ENCODE measurements at regions not wholly inside any gene's neighbourhood (a gene's known extent, or its start where the extent isn't known, plus 50 kb on each side); places are given as distances from the start of the nearest gene placed in this dataset.

DNA sequence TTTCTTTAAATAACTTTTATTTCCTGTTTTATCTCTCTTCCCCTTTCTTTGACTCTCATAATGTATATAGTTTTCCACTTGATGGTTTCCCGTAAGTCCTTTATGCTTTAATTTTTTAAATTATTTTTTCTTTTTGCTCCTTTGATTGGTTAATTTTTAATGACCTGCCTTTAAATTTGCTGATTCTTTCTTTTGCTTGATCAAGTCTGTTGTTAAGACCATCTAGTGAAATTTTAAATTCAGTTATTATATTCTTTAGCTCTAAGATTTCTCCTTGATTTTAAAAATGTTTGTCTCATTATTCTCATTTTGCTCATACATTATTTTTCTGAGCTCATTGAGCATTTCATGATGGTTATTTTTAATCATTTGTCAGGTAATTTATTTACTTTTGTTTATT lies 718.6 kb downstream of the METTL15 start:
- Histone ChIP-seq H3K27ac (no peak overlapping the region), H3K27me3 (ENCODE audit: insufficient read depth, low read depth, severe bottlenecking) (no peaks in the 10 kb centered on the region), H3K4me3 (ENCODE audit: low read depth, low read length) (no peak overlapping the region), H3K36me3 (no peaks in the 10 kb centered on the region), H3K9me3 (ENCODE audit: severe bottlenecking) (no peaks in the 10 kb centered on the region)
- TF ChIP-seq, protein P1, sequence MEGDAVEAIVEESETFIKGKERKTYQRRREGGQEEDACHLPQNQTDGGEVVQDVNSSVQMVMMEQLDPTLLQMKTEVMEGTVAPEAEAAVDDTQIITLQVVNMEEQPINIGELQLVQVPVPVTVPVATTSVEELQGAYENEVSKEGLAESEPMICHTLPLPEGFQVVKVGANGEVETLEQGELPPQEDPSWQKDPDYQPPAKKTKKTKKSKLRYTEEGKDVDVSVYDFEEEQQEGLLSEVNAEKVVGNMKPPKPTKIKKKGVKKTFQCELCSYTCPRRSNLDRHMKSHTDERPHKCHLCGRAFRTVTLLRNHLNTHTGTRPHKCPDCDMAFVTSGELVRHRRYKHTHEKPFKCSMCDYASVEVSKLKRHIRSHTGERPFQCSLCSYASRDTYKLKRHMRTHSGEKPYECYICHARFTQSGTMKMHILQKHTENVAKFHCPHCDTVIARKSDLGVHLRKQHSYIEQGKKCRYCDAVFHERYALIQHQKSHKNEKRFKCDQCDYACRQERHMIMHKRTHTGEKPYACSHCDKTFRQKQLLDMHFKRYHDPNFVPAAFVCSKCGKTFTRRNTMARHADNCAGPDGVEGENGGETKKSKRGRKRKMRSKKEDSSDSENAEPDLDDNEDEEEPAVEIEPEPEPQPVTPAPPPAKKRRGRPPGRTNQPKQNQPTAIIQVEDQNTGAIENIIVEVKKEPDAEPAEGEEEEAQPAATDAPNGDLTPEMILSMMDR (IDR thresholded peaks at IDR 0.05; ENCODE audit: low read depth, low read length), result no peak
- no peak for DNase-seq

DNA sequence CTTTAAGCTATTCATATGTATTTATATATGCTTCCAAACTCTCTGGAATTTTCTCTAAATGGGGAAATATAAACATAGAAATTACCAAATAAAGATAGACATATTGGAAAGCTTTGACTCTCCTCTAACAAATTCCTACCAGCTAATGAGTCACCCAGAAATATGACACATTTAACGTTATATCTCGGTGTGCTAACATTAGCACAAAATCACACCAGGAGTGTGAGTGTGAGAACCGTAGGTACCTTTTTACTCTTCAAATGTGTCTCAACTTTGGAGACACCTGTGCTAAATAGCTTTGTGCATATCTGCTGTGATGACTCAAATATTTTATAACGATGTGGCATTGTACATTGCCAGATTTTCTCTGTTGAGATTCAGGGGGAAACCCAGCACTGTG lies 714.4 kb downstream of the METTL15 start:
- no peaks in the 10 kb centered on the region for H3K9me3 ChIP-seq (ENCODE audit: severe bottlenecking)
- H3K36me3 ChIP-seq, result no peaks in the 10 kb centered on the region
- H3K4me3 ChIP-seq (ENCODE audit: low read depth, low read length), result no peak overlapping the region
- TF ChIP-seq, protein P1 (IDR thresholded peaks at IDR 0.05; ENCODE audit: low read depth, low read length), result no peak
- H3K27ac ChIP-seq, result no peak overlapping the region
- H3K27me3 ChIP-seq (ENCODE audit: insufficient read depth, low read depth, severe bottlenecking), result no peaks in the 10 kb centered on the region
- no peak for DNase-seq

DNA sequence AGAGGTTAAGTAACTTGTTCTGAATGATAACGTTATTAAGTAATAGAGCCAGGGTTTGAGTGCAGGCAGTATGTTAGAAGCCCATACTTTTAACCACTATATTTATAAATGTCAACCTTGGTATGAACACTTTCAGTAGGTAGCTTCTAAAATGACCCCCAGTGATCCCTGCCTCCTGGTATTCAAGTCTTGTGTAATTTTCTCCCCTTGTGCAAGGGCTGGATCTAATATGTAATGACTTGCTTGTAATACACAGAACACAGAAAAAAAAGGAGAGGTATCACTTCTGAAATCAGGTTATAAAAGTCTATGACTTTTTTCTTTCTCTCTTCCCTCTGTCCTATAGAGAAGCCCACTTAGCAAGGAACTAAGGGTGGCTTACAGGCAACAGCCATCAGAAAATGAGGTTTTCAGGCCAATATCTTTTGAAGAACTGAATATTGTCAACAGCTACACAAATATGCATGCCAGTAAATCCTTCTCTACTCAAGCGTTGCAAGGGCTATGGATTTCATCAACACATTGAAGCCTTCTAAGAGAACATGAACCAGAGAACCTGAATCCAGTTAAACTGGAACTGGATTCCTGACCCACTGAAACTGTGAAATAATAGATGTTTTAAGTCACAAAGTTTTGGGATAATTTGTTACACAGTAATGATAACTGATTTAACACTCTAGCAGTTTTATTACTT lies 712.3 kb downstream of the METTL15 start:
- TF ChIP-seq, protein P1 (IDR thresholded peaks at IDR 0.05; ENCODE audit: low read depth, low read length), result no peak
- H3K36me3 ChIP-seq, result no peaks in the 10 kb centered on the region
- no peak overlapping the region for H3K4me3 ChIP-seq (ENCODE audit: low read depth, low read length)
- no peaks in the 10 kb centered on the region for H3K27me3 ChIP-seq (ENCODE audit: insufficient read depth, low read depth, severe bottlenecking)
- no peaks in the 10 kb centered on the region for H3K9me3 ChIP-seq (ENCODE audit: severe bottlenecking)
- DNase-seq, result no peak
- no peak overlapping the region for H3K27ac ChIP-seq

GRCh38 chr11:28819741-28820140 lies 711.6 kb downstream of the METTL15 start:
- no peak for DNase-seq
- H3K27ac ChIP-seq, result no peak overlapping the region
- no peaks in the 10 kb centered on the region for H3K27me3 ChIP-seq (ENCODE audit: insufficient read depth, low read depth, severe bottlenecking)
- TF ChIP-seq, protein P1 (IDR thresholded peaks at IDR 0.05; ENCODE audit: low read depth, low read length), result no peak
- no peaks in the 10 kb centered on the region for H3K9me3 ChIP-seq (ENCODE audit: severe bottlenecking)
- no peaks in the 10 kb centered on the region for H3K36me3 ChIP-seq
- H3K4me3 ChIP-seq (ENCODE audit: low read depth, low read length), result no peak overlapping the region

- H3K27me3 ChIP-seq (ENCODE audit: insufficient read depth, low read depth, severe bottlenecking), result no peaks in the 10 kb centered on the region
- H3K9me3 ChIP-seq (ENCODE audit: severe bottlenecking), result no peaks in the 10 kb centered on the region
- TF ChIP-seq, protein P1 (IDR thresholded peaks at IDR 0.05; ENCODE audit: low read depth, low read length), result no peak
- no peaks in the 10 kb centered on the region for H3K36me3 ChIP-seq
- no peak for DNase-seq
- H3K4me3 ChIP-seq (ENCODE audit: low read depth, low read length), result no peak overlapping the region
- no peak overlapping the region for H3K27ac ChIP-seq
These were observed 706.9 kb downstream of the METTL15 start for GRCh38 chr11:28815110-28815509.

DNA sequence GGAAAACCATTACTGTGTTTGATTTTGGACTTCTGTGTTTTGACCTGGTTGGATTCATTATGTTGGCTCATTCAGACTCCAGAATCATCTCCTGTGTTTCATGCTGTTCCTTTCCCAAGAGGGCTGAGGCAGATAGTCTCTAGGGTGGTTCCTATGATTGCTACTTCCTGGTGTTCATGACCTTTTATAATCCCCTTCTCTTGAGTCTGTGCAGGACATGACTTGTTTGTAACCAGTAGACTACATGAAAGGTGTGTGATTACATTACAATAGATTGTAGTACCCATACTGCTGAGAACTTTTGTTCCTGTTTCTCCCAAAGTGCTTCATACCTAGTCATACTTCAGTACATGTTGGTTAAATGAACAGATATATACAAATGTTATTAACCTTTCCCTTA lies 700.6 kb downstream of the METTL15 start:
- no peak overlapping the region for H3K27ac ChIP-seq
- H3K4me3 ChIP-seq (ENCODE audit: low read depth, low read length), result no peak overlapping the region
- DNase-seq, result no peak
- no peaks in the 10 kb centered on the region for H3K36me3 ChIP-seq
- no peaks in the 10 kb centered on the region for H3K9me3 ChIP-seq (ENCODE audit: severe bottlenecking)
- no peaks in the 10 kb centered on the region for H3K27me3 ChIP-seq (ENCODE audit: insufficient read depth, low read depth, severe bottlenecking)
- TF ChIP-seq, protein P1 (IDR thresholded peaks at IDR 0.05; ENCODE audit: low read depth, low read length), result no peak
